Activated T-helper 2 cell treated with anti-CD3 and anti-CD28 coated beads, Interferon-gamma antibody, Interleukin-2, Interleukin-4, amounts not matched to agents 10 μg/mL and 5 μg/mL and 100 μg/mL, durations not matched to agents 14 hours and 24 hours and 36 hours (primary cell): ENCODE measurements at regions not wholly inside any gene's neighbourhood (a gene's known extent, or its start where the extent isn't known, plus 50 kb on each side); places are given as distances from the start of the nearest gene placed in this dataset.

Source experiments
- DNase-seq: peaks from one replicate; pipeline ENCODE4 v3.0.0; 2021; ENCODE audit warnings: low spot score
- H3K27ac Mint-ChIP-seq: one replicate; pipeline ENCODE4 v1.8.0; 2021; ENCODE audit warnings: mixed read lengths
- H3K27me3 Mint-ChIP-seq: one replicate; pipeline ENCODE4 v1.8.0; 2021; ENCODE audit warnings: low read depth, mixed read lengths
- H3K36me3 Mint-ChIP-seq: one replicate; pipeline ENCODE4 v1.8.0; 2021; ENCODE audit warnings: low read depth, mixed read lengths
- H3K4me1 Mint-ChIP-seq: one replicate; pipeline ENCODE4 v1.8.0; 2021; ENCODE audit warnings: low read depth, mixed read lengths
- H3K4me3 Mint-ChIP-seq: one replicate; pipeline ENCODE4 v1.8.0; 2021; ENCODE audit warnings: low read depth, mild to moderate bottlenecking, moderate library complexity, mixed read lengths
- H3K9me3 Mint-ChIP-seq: one replicate; pipeline ENCODE4 v1.8.0; 2021; ENCODE audit warnings: mixed read lengths
- intact Hi-C: fragments of 100-400 bp; cut with micrococcal nuclease; formaldehyde crosslinking; loops from one replicate; pipeline ENCODE4 v1.15.1; 2023

DNA sequence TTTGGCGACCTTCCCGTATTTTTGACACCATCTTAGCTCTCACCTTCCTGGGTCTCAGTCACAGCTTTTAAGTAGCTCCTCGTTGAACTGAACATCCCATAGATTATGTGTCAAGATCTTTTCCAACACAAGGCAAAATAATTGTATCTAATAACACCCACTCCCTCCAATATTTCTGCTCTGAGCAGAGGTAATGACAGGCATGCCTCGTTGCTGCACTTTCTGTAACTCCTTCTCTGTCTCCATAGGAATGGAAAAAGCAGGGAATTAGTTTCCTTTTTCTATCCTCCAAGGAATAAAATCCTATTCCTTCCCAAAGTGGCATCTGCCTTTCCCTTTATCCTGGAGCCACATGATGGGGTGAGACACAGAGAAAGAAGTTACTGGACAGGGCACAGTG is 174.0 kb upstream of the CDH20 start:
- intact Hi-C loops = no loop called here
- no peak for DNase-seq
- Mint-ChIP-seq H3K36me3 (no peaks in the 10 kb centered on the region), H3K4me3 (no peak overlapping the region), H3K27ac (no peak overlapping the region), H3K27me3 (no peaks in the 10 kb centered on the region), H3K9me3 (peaks cover 4% of the 10 kb centered on the region), H3K4me1 (no peaks in the 10 kb centered on the region)

DNA sequence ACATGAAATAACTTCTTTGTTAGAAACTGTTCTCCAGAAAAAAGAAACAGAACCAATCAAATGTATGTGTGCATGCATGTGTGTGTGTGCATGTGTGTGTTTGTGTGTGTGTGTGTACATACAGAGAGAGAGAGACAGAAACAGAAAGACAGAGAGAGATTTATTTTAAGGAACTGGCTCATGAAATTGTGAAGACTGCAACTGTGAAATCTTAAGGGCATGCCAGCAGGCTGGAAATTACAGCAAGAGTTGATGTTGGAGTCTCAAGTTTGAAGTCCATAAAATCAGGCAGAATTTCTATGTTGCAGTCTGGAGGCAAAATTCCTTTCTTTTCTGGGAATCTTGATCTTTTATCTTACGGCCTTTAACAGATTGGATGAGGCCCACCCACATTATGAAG is 168.9 kb upstream of the CDH20 start:
- intact Hi-C loops = no loop called here
- DNase-seq = no peak
- Mint-ChIP-seq H3K4me3 (no peak overlapping the region), H3K36me3 (no peaks in the 10 kb centered on the region), H3K9me3 (peaks cover 4% of the 10 kb centered on the region), H3K27ac (no peak overlapping the region), H3K27me3 (no peaks in the 10 kb centered on the region), H3K4me1 (no peaks in the 10 kb centered on the region)

DNA sequence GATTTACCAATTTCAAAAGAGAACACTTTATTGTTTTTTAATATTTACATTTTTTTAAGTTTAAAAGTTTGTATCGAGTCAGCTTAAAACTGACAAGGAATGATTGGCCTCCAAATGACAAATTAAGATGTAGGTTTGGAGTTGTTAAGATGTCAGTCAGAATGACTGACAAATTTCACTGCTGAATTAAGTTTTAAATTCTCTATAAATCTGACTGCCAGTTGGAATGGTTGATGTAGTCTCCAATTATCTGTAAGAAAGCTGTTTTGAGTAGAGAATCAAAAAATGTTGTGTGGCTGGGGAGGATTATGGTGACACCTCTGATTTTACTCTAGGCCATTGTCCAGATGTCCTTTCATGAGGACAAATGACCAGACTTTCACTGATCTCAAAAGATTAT is 165.3 kb upstream of the CDH20 start:
- no peaks in the 10 kb centered on the region for H3K4me1 Mint-ChIP-seq
- H3K4me3 Mint-ChIP-seq = no peak overlapping the region
- peaks cover 4% of the 10 kb centered on the region for H3K9me3 Mint-ChIP-seq
- no peak for DNase-seq
- no peaks in the 10 kb centered on the region for H3K27me3 Mint-ChIP-seq
- no peaks in the 10 kb centered on the region for H3K36me3 Mint-ChIP-seq
- no peak overlapping the region for H3K27ac Mint-ChIP-seq
- intact Hi-C loops = no loop called here

DNA sequence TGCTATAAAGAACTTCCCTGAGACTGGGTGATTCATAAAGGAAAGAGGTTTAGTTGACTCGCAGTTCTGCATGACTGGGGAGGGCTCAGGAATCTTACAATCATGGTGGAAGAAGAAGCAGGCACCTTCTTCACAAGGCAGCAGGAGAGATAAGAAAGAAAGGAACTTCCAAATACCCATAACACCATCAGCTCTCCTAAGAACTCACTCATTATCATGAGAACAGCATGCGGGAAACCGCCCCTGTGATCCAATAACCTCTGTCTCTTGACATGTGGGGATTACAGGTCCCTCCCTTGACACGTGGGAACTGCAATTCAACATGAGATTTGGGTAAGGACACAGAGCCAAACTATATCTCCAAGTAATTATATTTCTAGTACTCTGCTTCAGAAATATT is 163.8 kb upstream of the CDH20 start:
- Mint-ChIP-seq H3K27me3 (no peaks in the 10 kb centered on the region), H3K27ac (no peak overlapping the region), H3K9me3 (no peaks in the 10 kb centered on the region), H3K4me1 (no peaks in the 10 kb centered on the region), H3K4me3 (no peak overlapping the region), H3K36me3 (no peaks in the 10 kb centered on the region)
- no peak for DNase-seq
- intact Hi-C loops = no loop called here

DNA sequence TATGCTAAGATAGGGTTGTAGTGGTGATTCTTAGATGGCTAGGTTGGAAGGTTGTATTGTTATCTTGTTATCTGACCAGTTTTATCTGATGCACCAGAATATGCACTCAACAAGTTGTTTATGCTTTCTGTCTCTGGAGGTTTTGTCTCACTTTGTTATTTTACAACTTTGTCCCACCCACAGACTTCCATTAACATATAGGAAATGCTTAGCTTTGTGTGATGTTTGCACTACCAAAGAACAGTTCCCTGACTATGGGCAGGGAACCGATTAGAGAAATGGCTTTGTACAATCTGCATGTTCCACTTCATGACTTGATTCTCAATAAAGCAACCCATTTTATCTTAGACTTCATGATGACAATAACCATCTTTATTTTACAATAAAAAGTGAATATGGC is 160.6 kb upstream of the CDH20 start:
- H3K36me3 Mint-ChIP-seq = no peaks in the 10 kb centered on the region
- no peak overlapping the region for H3K4me3 Mint-ChIP-seq
- intact Hi-C loops = no loop called here
- no peaks in the 10 kb centered on the region for H3K4me1 Mint-ChIP-seq
- DNase-seq = no peak
- no peak overlapping the region for H3K27ac Mint-ChIP-seq
- peaks cover 9% of the 10 kb centered on the region for H3K9me3 Mint-ChIP-seq
- H3K27me3 Mint-ChIP-seq = no peaks in the 10 kb centered on the region

DNA sequence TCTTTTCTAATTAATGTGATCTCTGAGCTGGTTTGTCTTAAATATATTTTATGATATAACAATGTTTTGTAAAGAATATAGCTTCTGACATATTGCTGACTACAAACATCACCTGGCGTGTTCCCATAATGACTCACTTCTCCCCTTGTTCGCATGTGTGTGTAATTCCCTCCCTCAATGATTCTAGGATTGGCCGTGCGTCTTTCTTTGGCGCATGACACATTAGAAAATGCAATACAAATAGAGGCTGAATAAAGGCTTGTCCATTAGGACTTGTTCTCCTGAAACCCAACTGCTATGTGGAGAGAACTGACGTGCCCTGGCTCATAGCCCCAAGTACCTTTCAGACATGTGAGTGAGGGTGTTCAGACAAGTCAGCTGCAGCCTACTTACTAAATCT is 159.7 kb upstream of the CDH20 start:
- intact Hi-C loops = no loop called here
- no peak for DNase-seq
- H3K36me3 Mint-ChIP-seq = no peaks in the 10 kb centered on the region
- H3K27me3 Mint-ChIP-seq = no peaks in the 10 kb centered on the region
- H3K9me3 Mint-ChIP-seq = peaks cover 9% of the 10 kb centered on the region
- H3K4me3 Mint-ChIP-seq = no peak overlapping the region
- no peaks in the 10 kb centered on the region for H3K4me1 Mint-ChIP-seq
- H3K27ac Mint-ChIP-seq = no peak overlapping the region

DNA sequence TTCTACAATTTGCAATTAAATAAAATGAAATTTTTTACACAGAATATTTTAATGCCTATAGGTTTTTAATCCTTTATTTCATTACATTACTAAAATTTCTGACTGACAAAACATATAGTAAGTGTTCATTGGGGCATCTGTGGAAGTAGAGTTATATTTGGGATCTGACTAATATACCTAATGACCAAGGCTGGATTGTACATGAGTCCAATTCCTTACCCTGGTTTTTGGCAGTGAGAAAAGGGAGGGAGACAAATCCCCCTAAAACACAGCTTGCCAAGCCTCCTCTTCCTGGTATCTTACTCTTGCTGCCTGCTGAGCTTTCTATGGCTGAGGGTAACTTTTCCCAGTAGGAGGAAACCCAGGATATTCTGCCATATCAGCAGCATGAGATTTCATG is 149.4 kb upstream of the CDH20 start:
- no peak for DNase-seq
- no peak overlapping the region for H3K4me3 Mint-ChIP-seq
- H3K27ac Mint-ChIP-seq = no peak overlapping the region
- H3K27me3 Mint-ChIP-seq = no peaks in the 10 kb centered on the region
- no peaks in the 10 kb centered on the region for H3K9me3 Mint-ChIP-seq
- intact Hi-C loops = no loop called here
- no peaks in the 10 kb centered on the region for H3K4me1 Mint-ChIP-seq
- H3K36me3 Mint-ChIP-seq = no peaks in the 10 kb centered on the region

DNA sequence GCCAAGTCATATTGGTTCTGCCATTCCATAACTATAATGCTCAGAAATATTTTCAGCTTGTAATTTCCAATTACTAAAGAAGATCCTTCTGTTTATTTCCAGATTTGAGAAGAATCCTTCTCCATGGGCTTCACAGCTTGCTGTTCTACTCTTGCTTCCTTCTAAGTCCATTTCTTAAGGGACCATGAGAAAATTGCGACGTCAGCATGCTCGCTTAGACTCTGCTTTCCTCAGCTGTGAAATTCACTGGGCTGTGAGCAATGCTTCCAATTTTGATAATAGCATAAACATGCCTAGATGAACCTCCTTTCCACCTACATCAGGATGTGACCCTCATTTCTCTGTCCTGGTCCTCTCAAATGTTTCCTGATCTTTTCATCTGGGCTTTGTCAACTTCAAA is 145.3 kb upstream of the CDH20 start:
- intact Hi-C loops = no loop called here
- Mint-ChIP-seq H3K4me3 (no peak overlapping the region), H3K27me3 (no peaks in the 10 kb centered on the region), H3K9me3 (no peaks in the 10 kb centered on the region), H3K4me1 (no peaks in the 10 kb centered on the region), H3K27ac (no peak overlapping the region), H3K36me3 (no peaks in the 10 kb centered on the region)
- DNase-seq = no peak

DNA sequence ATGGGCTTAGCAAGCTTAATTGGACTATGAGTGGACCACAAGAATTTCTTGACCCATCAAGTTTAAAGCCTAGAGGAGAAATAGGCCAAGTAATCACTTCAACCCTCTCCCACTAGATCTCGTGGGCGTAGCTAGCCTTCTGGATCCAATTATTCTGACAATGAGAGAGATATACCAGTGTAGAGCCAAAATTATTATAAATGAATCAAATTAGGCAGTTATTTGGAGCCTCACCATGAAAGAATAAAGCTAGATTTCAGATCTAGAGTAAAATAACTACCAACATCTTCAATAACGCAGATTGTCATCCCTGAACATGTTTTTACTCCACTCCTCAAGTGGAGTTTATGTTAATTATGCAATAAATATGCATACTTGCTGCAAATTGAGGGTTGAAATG is 143.9 kb upstream of the CDH20 start:
- H3K9me3 Mint-ChIP-seq = peaks cover 2% of the 10 kb centered on the region
- no peak overlapping the region for H3K4me3 Mint-ChIP-seq
- intact Hi-C loops = no loop called here
- no peaks in the 10 kb centered on the region for H3K27me3 Mint-ChIP-seq
- DNase-seq = no peak
- H3K4me1 Mint-ChIP-seq = no peaks in the 10 kb centered on the region
- H3K27ac Mint-ChIP-seq = no peak overlapping the region
- H3K36me3 Mint-ChIP-seq = no peaks in the 10 kb centered on the region

DNA sequence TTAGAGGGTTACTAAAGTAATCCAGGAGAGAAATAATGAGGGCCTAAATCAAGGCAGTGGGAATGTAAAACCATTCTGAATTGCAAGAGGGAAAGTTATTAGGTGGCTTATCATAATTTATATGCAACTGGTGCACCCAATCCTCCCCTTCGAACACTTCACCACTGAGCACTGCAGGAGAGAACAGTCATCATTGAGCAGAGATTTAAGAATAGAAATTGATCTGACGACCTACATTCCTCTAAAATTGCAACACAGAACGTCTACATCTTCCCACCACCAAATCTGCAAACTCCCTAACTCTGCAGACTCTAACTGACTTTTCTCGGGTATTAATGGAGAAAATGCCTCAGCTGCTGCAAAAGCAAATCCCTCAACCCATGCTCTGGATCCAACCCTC is 138.5 kb upstream of the CDH20 start:
- intact Hi-C loops = no loop called here
- H3K27me3 Mint-ChIP-seq = no peaks in the 10 kb centered on the region
- peaks cover 6% of the 10 kb centered on the region for H3K9me3 Mint-ChIP-seq
- H3K4me1 Mint-ChIP-seq = no peaks in the 10 kb centered on the region
- DNase-seq = no peak
- H3K27ac Mint-ChIP-seq = no peak overlapping the region
- no peaks in the 10 kb centered on the region for H3K36me3 Mint-ChIP-seq
- no peak overlapping the region for H3K4me3 Mint-ChIP-seq

DNA sequence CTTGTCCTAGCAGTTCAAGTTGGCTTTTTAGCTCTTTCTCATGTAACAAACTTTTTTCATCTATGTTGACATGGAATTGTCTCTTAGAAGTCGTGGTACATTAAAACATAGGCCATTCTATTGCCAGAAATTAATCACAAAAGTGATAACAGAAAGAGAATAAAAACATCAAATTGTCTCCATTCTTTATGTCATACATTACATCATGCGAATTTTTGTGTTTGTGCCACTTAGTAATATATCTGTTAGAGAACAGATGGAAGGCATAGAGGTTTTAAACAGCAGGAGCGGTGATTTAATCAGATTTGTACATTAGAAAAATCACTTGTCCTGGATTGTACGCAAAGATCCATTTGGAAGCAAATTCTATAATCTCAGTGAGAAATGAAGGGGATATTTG is 136.5 kb upstream of the CDH20 start:
- Mint-ChIP-seq H3K4me3 (no peak overlapping the region), H3K9me3 (peaks cover 6% of the 10 kb centered on the region), H3K4me1 (no peaks in the 10 kb centered on the region), H3K27ac (no peak overlapping the region), H3K27me3 (no peaks in the 10 kb centered on the region), H3K36me3 (no peaks in the 10 kb centered on the region)
- intact Hi-C loops = no loop called here
- DNase-seq = no peak

DNA sequence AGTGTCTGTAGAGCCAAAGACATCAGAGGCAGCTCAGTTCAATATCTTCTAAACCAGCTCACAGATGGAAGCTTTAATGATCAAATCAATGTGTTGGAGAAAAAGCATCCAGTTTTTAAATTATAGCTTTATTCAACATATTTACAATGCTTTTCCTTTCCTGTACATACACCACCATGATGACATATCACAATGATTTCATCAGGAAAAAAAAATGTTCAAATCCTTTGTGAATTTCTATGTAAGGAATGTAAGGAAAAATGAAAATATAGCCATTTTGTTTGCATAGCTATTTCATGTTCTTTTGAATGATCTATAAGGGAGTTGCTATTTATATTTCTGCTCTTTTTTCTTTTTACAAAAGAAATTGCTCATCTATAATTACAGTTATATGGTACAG is 134.7 kb upstream of the CDH20 start:
- Mint-ChIP-seq H3K9me3 (peaks cover 6% of the 10 kb centered on the region), H3K4me1 (no peaks in the 10 kb centered on the region), H3K36me3 (no peaks in the 10 kb centered on the region), H3K27ac (no peak overlapping the region), H3K4me3 (no peak overlapping the region), H3K27me3 (no peaks in the 10 kb centered on the region)
- intact Hi-C loops = no loop called here
- DNase-seq = no peak

DNA sequence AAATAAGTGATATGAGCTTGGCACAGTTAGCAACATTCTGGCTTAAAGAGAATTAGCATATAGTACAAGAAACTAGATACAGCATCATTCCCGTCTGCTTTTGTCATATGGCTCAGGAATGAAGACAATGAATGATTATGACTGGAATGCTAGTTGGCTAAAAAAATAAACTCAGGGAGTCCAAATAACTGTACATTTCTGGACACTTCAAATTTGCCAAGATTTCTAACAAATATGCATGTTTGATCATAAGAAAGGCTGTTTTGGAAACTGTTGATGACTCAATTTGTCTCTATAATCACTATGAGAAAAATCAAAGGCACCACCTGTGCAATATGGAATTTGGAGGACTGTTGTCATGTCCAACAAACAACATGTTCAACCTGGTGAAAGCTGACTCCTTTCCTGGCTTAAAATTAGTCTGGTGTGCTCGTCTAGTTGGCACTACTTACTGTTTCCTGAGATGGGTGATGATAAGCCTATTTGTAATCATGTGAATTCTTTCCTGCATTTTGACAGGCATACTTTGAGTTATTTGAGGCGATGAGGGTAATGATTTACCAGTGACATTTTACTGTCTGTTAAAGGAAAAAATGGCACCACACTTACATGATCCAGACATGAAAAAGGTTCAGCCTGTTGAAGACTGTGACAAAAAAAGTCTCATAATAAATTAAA is 133.9 kb upstream of the CDH20 start:
- no peaks in the 10 kb centered on the region for H3K36me3 Mint-ChIP-seq
- intact Hi-C loops = no loop called here
- no peak overlapping the region for H3K4me3 Mint-ChIP-seq
- H3K9me3 Mint-ChIP-seq = peaks cover 5% of the 10 kb centered on the region
- H3K27ac Mint-ChIP-seq = no peak overlapping the region
- no peaks in the 10 kb centered on the region for H3K4me1 Mint-ChIP-seq
- H3K27me3 Mint-ChIP-seq = no peaks in the 10 kb centered on the region
- DNase-seq = no peak

DNA sequence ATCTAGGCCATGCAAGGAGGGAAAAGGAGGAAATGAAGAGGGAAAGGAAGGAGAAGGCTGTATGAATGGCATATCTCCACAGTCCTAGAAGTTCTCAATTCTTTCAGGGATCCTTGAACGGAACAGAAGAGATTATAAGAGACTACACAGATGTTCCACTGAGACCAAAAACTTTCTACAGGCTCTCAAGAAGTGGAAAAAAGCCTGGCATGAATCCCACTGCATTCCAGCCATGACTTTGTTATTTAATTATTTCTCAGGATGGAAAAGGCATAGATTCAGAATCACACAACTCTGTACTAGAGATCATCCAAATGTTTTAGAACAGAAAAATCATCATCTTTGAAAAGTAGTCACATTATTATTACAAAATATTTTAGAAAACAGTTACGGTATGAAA is 131.7 kb upstream of the CDH20 start:
- intact Hi-C loops = no loop called here
- no peak overlapping the region for H3K4me3 Mint-ChIP-seq
- no peaks in the 10 kb centered on the region for H3K36me3 Mint-ChIP-seq
- H3K9me3 Mint-ChIP-seq = no peaks in the 10 kb centered on the region
- no peaks in the 10 kb centered on the region for H3K27me3 Mint-ChIP-seq
- no peaks in the 10 kb centered on the region for H3K4me1 Mint-ChIP-seq
- no peak for DNase-seq
- no peak overlapping the region for H3K27ac Mint-ChIP-seq
